Fibroblast of mammary gland (primary cell): ENCODE measurements at regions not wholly inside any gene's neighbourhood (a gene's known extent, or its start where the extent isn't known, plus 50 kb on each side); places are given as distances from the start of the nearest gene placed in this dataset.

Experiments used
- DNase-seq: peaks from one replicate; pipeline ENCODE4 v3.0.0-alpha.2; 2010; ENCODE audit warnings: low read depth
- H3K4me3 ChIP-seq: 2 replicates; pipeline ENCODE4 v1.5.1; 2011; ENCODE audit warnings: low read depth, mild to moderate bottlenecking, low read length, moderate library complexity; ENCODE audit not compliant: control insufficient read depth
- CTCF ChIP-seq: conservative IDR thresholded peaks from 2 replicates; pipeline ENCODE4 v1.5.1; 2011; ENCODE audit warnings: low read depth, low read length, inconsistent platforms; ENCODE audit not compliant: control insufficient read depth, insufficient read depth

- peak; percentile 23 for DNase-seq
- TF ChIP-seq CTCF, result no peak
- no peak overlapping the region for H3K4me3 ChIP-seq
These were observed 51.2 kb upstream of the TNFAIP8 start for GRCh38 chr5:119304439-119305211.
